ENCODE measurements at regions not wholly inside any gene's neighbourhood (a gene's known extent, or its start where the extent isn't known, plus 50 kb on each side); places are given as distances from the start of the nearest gene placed in this dataset.

- H3K27me3 ChIP-seq, result no peaks in the 10 kb centered on the region
- H3K36me3 ChIP-seq, result no peaks in the 10 kb centered on the region
- intact Hi-C loops (cut with DNase I), result no loop called here
- no peaks in the 10 kb centered on the region for H3K9me3 ChIP-seq
- no peak overlapping the region for H3K27ac ChIP-seq
- 77% methylated on average over 3 of the region's 4 CpGs for WGBS (ENCODE audit: insufficient coverage, low coverage, low lambda C conversion rate, missing lambda C conversion rate)
- H3K4me3 ChIP-seq, result no peak overlapping the region
- ATAC-seq, result no peak
- TF ChIP-seq CTCF (IDR thresholded peaks at IDR 0.05), result no peak
- no peak for TF ChIP-seq POLR2A (IDR thresholded peaks at IDR 0.05)
- no peak for DNase-seq
- no peaks in the 10 kb centered on the region for H3K4me1 ChIP-seq
Measured at GRCh38 chr1:20432341-20432740, 53.7 kb downstream of the CAMK2N1 start.

- H3K27ac ChIP-seq, result no peak overlapping the region
- no peaks in the 10 kb centered on the region for H3K27me3 ChIP-seq
- H3K9me3 ChIP-seq, result no peaks in the 10 kb centered on the region
- H3K4me3 ChIP-seq, result no peak overlapping the region
- WGBS (ENCODE audit: insufficient coverage, low coverage, low lambda C conversion rate, missing lambda C conversion rate), result 23% methylated on average over 6 of the region's 6 CpGs
- TF ChIP-seq CTCF (IDR thresholded peaks at IDR 0.05) (no peak), POLR2A (IDR thresholded peaks at IDR 0.05) (no peak)
- ATAC-seq, result no peak
- no peaks in the 10 kb centered on the region for H3K4me1 ChIP-seq
- intact Hi-C loops (cut with DNase I), result no loop called here
- no peaks in the 10 kb centered on the region for H3K36me3 ChIP-seq
- DNase-seq, result no peak
Measured at GRCh38 chr1:20431176-20431460, 54.9 kb downstream of the CAMK2N1 start.

- 25% methylated on average over 9 of the region's 12 CpGs for WGBS (ENCODE audit: insufficient coverage, low coverage, low lambda C conversion rate, missing lambda C conversion rate)
- H3K27ac ChIP-seq, result no peak overlapping the region
- DNase-seq (no peak), ATAC-seq (peak in 2 of 4 donors; percentile 36 to 37)
- H3K4me3 ChIP-seq, result no peak overlapping the region
- no peak for TF ChIP-seq POLR2A (IDR thresholded peaks at IDR 0.05)
- TF ChIP-seq CTCF (IDR thresholded peaks at IDR 0.05), result peak; percentile 30 to 43 (median 36)
- H3K9me3 ChIP-seq, result no peaks in the 10 kb centered on the region
- H3K4me1 ChIP-seq, result no peaks in the 10 kb centered on the region
- H3K36me3 ChIP-seq, result no peaks in the 10 kb centered on the region
- H3K27me3 ChIP-seq, result no peaks in the 10 kb centered on the region
- intact Hi-C loops (cut with DNase I), result no loop called here
Measured at GRCh38 chr1:20430355-20431175, 55.4 kb downstream of the CAMK2N1 start.

- ATAC-seq, result no peak
- no peak for DNase-seq
- no peaks in the 10 kb centered on the region for H3K4me1 ChIP-seq
- H3K9me3 ChIP-seq, result no peaks in the 10 kb centered on the region
- no peak overlapping the region for H3K27ac ChIP-seq
- H3K36me3 ChIP-seq, result no peaks in the 10 kb centered on the region
- no peak overlapping the region for H3K4me3 ChIP-seq
- TF ChIP-seq POLR2A (IDR thresholded peaks at IDR 0.05), result no peak
- no peak for TF ChIP-seq CTCF (IDR thresholded peaks at IDR 0.05)
- 40% methylated on average over 6 of the region's 6 CpGs for WGBS (ENCODE audit: insufficient coverage, low coverage, low lambda C conversion rate, missing lambda C conversion rate)
- H3K27me3 ChIP-seq, result no peaks in the 10 kb centered on the region
- intact Hi-C loops (cut with DNase I), result no loop called here
Measured at GRCh38 chr1:20429296-20429695, 56.7 kb downstream of the CAMK2N1 start.
